ENCODE measurements at regions not wholly inside any gene's neighbourhood (a gene's known extent, or its start where the extent isn't known, plus 50 kb on each side); places are given as distances from the start of the nearest gene placed in this dataset.

DNA sequence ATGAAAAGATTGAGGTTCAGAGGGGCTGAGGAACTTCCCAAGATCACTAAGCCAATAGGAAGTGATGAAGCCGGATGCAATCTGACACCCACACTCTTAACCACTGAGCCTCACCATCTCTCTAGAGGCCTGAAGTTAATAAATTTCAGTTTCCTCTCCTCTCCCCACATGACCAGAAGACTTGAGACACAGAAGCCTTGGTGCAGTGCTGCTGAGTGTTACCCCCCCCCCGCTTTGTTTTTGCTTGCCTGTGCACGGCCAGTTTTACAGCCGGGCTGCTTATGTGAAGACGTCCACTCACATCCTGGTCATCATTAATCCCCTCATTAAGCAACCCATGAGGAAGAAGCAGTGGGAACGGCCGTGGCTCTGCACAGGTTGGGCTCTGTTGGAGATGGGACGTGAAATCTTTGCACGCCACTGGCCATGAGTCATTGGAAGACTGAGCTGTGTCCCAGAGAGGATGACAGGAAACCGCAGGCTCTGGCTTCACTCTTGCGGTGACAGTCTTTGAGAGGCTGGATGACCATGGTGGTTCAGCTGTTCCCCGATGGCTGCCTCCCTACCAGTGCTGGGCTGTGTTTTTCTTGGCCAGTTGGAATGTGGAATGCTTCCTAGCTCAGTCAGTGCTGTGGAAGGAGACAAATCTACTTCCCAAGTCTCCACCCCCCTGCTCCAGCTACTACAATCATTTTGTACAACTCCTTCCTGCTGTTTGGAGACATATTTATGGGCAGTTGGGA is 232.6 kb upstream of the LRTM1 start:
- TF ChIP-seq, protein P1, sequence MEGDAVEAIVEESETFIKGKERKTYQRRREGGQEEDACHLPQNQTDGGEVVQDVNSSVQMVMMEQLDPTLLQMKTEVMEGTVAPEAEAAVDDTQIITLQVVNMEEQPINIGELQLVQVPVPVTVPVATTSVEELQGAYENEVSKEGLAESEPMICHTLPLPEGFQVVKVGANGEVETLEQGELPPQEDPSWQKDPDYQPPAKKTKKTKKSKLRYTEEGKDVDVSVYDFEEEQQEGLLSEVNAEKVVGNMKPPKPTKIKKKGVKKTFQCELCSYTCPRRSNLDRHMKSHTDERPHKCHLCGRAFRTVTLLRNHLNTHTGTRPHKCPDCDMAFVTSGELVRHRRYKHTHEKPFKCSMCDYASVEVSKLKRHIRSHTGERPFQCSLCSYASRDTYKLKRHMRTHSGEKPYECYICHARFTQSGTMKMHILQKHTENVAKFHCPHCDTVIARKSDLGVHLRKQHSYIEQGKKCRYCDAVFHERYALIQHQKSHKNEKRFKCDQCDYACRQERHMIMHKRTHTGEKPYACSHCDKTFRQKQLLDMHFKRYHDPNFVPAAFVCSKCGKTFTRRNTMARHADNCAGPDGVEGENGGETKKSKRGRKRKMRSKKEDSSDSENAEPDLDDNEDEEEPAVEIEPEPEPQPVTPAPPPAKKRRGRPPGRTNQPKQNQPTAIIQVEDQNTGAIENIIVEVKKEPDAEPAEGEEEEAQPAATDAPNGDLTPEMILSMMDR (IDR thresholded peaks at IDR 0.05 in 8 of 11, conservative IDR thresholded peaks at IDR 0.05 in 3 of 11) = no peak
- TF ChIP-seq POLR2A (IDR thresholded peaks at IDR 0.05) (no peak), POLR2AphosphoS5 (IDR thresholded peaks at IDR 0.05) (no peak)

Measured in spleen (tissue), 7 donors.